ENCODE measurements at regions not wholly inside any gene's neighbourhood (a gene's known extent, or its start where the extent isn't known, plus 50 kb on each side); places are given as distances from the start of the nearest gene placed in this dataset.

DNA sequence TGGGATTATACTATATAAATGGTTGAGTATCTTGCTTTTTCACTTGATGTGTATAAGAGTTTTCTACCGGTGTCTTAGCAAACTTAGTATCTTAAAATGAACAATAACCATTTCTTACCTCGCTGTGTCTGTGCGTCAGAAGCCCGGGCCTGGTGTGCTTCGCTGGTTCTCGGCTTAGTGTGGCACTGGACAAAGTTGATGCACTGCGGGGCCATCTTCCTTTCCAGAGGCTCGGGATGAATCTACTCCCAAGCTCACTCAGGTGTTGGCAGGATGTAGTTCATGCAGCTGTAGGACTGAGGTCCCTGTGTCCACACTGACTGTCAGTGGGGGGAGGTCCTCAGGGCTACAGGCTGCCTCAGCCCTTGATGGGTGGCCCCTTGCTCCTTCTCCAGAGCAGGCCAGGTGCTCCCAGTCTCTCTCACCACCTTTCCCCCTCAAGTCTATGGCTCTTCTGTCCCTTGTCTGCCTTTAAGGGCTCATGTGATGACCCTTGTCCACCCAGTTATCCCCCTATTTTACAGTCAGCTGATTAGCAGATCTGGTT lies 227.8 kb downstream of the GLRX3 start:
- TF ChIP-seq, protein P1, sequence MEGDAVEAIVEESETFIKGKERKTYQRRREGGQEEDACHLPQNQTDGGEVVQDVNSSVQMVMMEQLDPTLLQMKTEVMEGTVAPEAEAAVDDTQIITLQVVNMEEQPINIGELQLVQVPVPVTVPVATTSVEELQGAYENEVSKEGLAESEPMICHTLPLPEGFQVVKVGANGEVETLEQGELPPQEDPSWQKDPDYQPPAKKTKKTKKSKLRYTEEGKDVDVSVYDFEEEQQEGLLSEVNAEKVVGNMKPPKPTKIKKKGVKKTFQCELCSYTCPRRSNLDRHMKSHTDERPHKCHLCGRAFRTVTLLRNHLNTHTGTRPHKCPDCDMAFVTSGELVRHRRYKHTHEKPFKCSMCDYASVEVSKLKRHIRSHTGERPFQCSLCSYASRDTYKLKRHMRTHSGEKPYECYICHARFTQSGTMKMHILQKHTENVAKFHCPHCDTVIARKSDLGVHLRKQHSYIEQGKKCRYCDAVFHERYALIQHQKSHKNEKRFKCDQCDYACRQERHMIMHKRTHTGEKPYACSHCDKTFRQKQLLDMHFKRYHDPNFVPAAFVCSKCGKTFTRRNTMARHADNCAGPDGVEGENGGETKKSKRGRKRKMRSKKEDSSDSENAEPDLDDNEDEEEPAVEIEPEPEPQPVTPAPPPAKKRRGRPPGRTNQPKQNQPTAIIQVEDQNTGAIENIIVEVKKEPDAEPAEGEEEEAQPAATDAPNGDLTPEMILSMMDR (optimal IDR thresholded peaks at IDR 0.05 in 1 of 3, IDR thresholded peaks at IDR 0.05 in 1 of 3, conservative IDR thresholded peaks at IDR 0.05 in 1 of 3; ENCODE audit: extremely low read depth in 1 of 3, insufficient read depth in 2 of 3, low read length in 3 of 3) = no peak
- no peak for TF ChIP-seq EZH2 (IDR thresholded peaks at IDR 0.05; ENCODE audit: low read length)
